GM18861 (cell line): ENCODE measurements at regions not wholly inside any gene's neighbourhood (a gene's known extent, or its start where the extent isn't known, plus 50 kb on each side); places are given as distances from the start of the nearest gene placed in this dataset.
"Not testable (repeated sequence)": the region's sequence is repeated elsewhere in the genome, so short reads cannot be mapped to it uniquely, and the experiment has no call there.

ENCODE experiments used
- ATAC-seq: cut with Tn5 transposase; IDR thresholded peaks from one replicate; pipeline ENCODE4 v1.9.1; 2021; ENCODE audit not compliant: unreplicated experiment

GRCh38 chr14:101254805-101255764 is 306.2 kb upstream of the DIO3 start:
- no peak for ATAC-seq

GRCh38 chr14:101255765-101256125 is 305.6 kb upstream of the DIO3 start:
- ATAC-seq, result no peak

GRCh38 chr14:101256266-101256665 is 305.0 kb upstream of the DIO3 start:
- ATAC-seq, result no peak

- no peak for ATAC-seq
These were observed 303.7 kb upstream of the DIO3 start for GRCh38 chr14:101257551-101257950.

GRCh38 chr14:101259748-101260147 is 301.5 kb upstream of the DIO3 start:
- ATAC-seq, result no peak

GRCh38 chr14:101266441-101266840 is 294.9 kb upstream of the DIO3 start:
- ATAC-seq, result not testable (repeated sequence)

GRCh38 chr14:101273091-101273490 is 288.2 kb upstream of the DIO3 start:
- ATAC-seq, result no peak

- no peak for ATAC-seq
These were observed 284.8 kb upstream of the DIO3 start for GRCh38 chr14:101276309-101277091.

- no peak for ATAC-seq
These were observed 278.9 kb upstream of the DIO3 start for GRCh38 chr14:101282418-101282817.

GRCh38 chr14:101284711-101285110 is 276.6 kb upstream of the DIO3 start:
- ATAC-seq, result no peak

GRCh38 chr14:101286271-101287018 is 274.9 kb upstream of the DIO3 start:
- ATAC-seq, result no peak

GRCh38 chr14:101288436-101289229 is 272.7 kb upstream of the DIO3 start:
- ATAC-seq, result no peak

- ATAC-seq, result no peak
These were observed 272.0 kb upstream of the DIO3 start for GRCh38 chr14:101289230-101289690.

- ATAC-seq, result no peak
These were observed 271.4 kb upstream of the DIO3 start for GRCh38 chr14:101289911-101290310.

- ATAC-seq, result no peak
These were observed 270.7 kb upstream of the DIO3 start for GRCh38 chr14:101290611-101291010.

GRCh38 chr14:101291390-101291789 is 269.9 kb upstream of the DIO3 start:
- no peak for ATAC-seq

- ATAC-seq, result no peak
These were observed 268.8 kb upstream of the DIO3 start for GRCh38 chr14:101292448-101292847.

GRCh38 chr14:101293605-101294004 is 267.7 kb upstream of the DIO3 start:
- ATAC-seq, result no peak

- no peak for ATAC-seq
These were observed 267.2 kb upstream of the DIO3 start for GRCh38 chr14:101294136-101294535.

GRCh38 chr14:101299781-101300180 is 261.5 kb upstream of the DIO3 start:
- not testable (repeated sequence) for ATAC-seq
